Endothelial cell of umbilical vein (primary cell): ENCODE measurements at regions not wholly inside any gene's neighbourhood (a gene's known extent, or its start where the extent isn't known, plus 50 kb on each side); places are given as distances from the start of the nearest gene placed in this dataset.

Experiments used
- BruUV-seq: library from RNA; stranded (reverse); fragments of 400-500 nt; replicated peaks from 2 replicates; lab custom pipeline; 2021; lab: Mats Ljungman, UMichigan
- CTCF ChIA-PET: fragments of 300-600, 350-600 bp; sonication (Branson Sonifier 250); formaldehyde crosslinking; loops from one replicate; lab custom pipeline; 2021; ENCODE audit warnings: antibody characterized with exemption, inconsistent platforms; lab: Charles Lee
- POLR2A ChIA-PET: fragments of 300-600, 350-600 bp; sonication (Branson Sonifier 250); formaldehyde crosslinking; loops from one replicate; lab custom pipeline; 2021; ENCODE audit warnings: antibody characterized with exemption, inconsistent platforms; lab: Charles Lee
- DNase-seq: peaks from one replicate; pipeline ENCODE4 v3.0.0-alpha.2; 2011; ENCODE audit warnings: low read depth, low spot score
- FAIRE-seq: peaks from 2 replicates; lab custom pipeline; 2011; peaks lifted over from hg19 to GRCh38; lab: Jason Lieb, UNC
- H2AFZ ChIP-seq: 2 replicates; pipeline ENCODE4 v1.6.0; 2012; ENCODE audit warnings: low read depth, low read length, control low read depth, inconsistent platforms
- H3K27ac ChIP-seq: 2 replicates; pipeline ENCODE4 v1.5.1; 2011; ENCODE audit warnings: low read depth, mild to moderate bottlenecking, control low read depth, low read length, moderate library complexity; ENCODE audit not compliant: insufficient read depth
- H3K27me3 ChIP-seq, 2 experiments: 2 replicates each; pipeline versions ENCODE4 v1.6.0 to v1.6.1; 2011; ENCODE audit warnings: low read length in 2 of 2, mixed read lengths in 1 of 2; ENCODE audit not compliant: control insufficient read depth in 2 of 2, insufficient read depth in 2 of 2
- H3K36me3 ChIP-seq, 2 experiments: 2 replicates in 1 of 2; 3 replicates in 1 of 2; pipeline ENCODE4 v1.5.1; 2011; ENCODE audit warnings: low read length in 2 of 2, mild to moderate bottlenecking in 1 of 2, moderate library complexity in 1 of 2; ENCODE audit not compliant: control insufficient read depth in 2 of 2, insufficient read depth in 2 of 2; ENCODE audit errors: extremely low read depth in 1 of 2
- H3K4me1 ChIP-seq: 3 replicates; pipeline ENCODE4 v1.5.1; 2011; ENCODE audit warnings: mild to moderate bottlenecking, low read length; ENCODE audit not compliant: control insufficient read depth, insufficient read depth; ENCODE audit errors: extremely low read depth
- H3K4me2 ChIP-seq: 2 replicates; pipeline ENCODE4 v1.6.1; 2011; ENCODE audit warnings: low read length, control low read depth, mixed read lengths; ENCODE audit not compliant: insufficient read depth
- H3K4me3 ChIP-seq, 3 experiments: fragments of 200-600 bp in 1 of 3; sonication (generic), shearing (Covaris generic) in 1 of 3; replicated peaks in 1 of 3; 2 replicates each; pipeline ENCODE4 v1.5.1; 2011 to 2016; ENCODE audit warnings: control low read depth in 3 of 3, low read length in 3 of 3, mild to moderate bottlenecking in 2 of 3, inconsistent platforms in 1 of 3, low read depth in 1 of 3, moderate library complexity in 1 of 3; ENCODE audit not compliant: insufficient read depth in 1 of 3
- H3K79me2 ChIP-seq: 2 replicates; pipeline ENCODE4 v1.6.0; 2012; ENCODE audit warnings: low read length, inconsistent platforms; ENCODE audit not compliant: control insufficient read depth, insufficient read depth
- H3K9ac ChIP-seq: replicated peaks from 2 replicates; pipeline ENCODE3; 2011; ENCODE audit warnings: low read length, control low read depth; ENCODE audit not compliant: insufficient read depth; ENCODE audit errors: extremely low read depth
- H3K9me1 ChIP-seq: replicated peaks from 3 replicates; pipeline ENCODE4 v1.6.0; 2011; ENCODE audit warnings: mild to moderate bottlenecking, low read length; ENCODE audit not compliant: control insufficient read depth, insufficient read depth; ENCODE audit errors: extremely low read depth
- H3K9me3 ChIP-seq: replicated peaks from 2 replicates; pipeline ENCODE4 v1.5.1; 2012; ENCODE audit warnings: low read length, inconsistent platforms; ENCODE audit not compliant: control insufficient read depth, insufficient read depth
- H4K20me1 ChIP-seq: replicated peaks from 2 replicates; pipeline ENCODE3; 2011; ENCODE audit warnings: mild to moderate bottlenecking, low read length; ENCODE audit not compliant: control insufficient read depth, insufficient read depth; ENCODE audit errors: extremely low read depth
- CTCF ChIP-seq, 2 donors: IDR thresholded peaks; 1 replicate in 1 of 2; 2 replicates in 1 of 2; pipeline ENCODE4 v1.5.1; 2011; ENCODE audit warnings: low read length in 2 of 2, mild to moderate bottlenecking in 2 of 2, moderate library complexity in 2 of 2, control low read depth in 1 of 2, inconsistent platforms in 1 of 2, low read depth in 1 of 2; ENCODE audit not compliant: insufficient read depth in 1 of 2; ENCODE audit errors: extremely low read depth in 1 of 2
- EZH2 ChIP-seq: IDR thresholded peaks from 2 replicates; pipeline ENCODE4 v1.6.1; 2012; ENCODE audit warnings: borderline replicate concordance, low read depth, mild to moderate bottlenecking, moderate library complexity, low read length, inconsistent platforms; ENCODE audit not compliant: severe bottlenecking
- FOS ChIP-seq: IDR thresholded peaks from 2 replicates; pipeline ENCODE4 v1.6.1; 2011; ENCODE audit warnings: mild to moderate bottlenecking, low read length, moderate library complexity, borderline replicate concordance; ENCODE audit not compliant: insufficient read depth
- GATA2 ChIP-seq: IDR thresholded peaks from 2 replicates; pipeline ENCODE4 v1.7.0; 2011; ENCODE audit warnings: low read depth, mild to moderate bottlenecking, moderate library complexity, mixed read lengths, low read length; ENCODE audit not compliant: insufficient read length, insufficient read depth
- JUN ChIP-seq: IDR thresholded peaks from 2 replicates; pipeline ENCODE4 v1.6.1; 2011; ENCODE audit warnings: borderline replicate concordance, low read depth; ENCODE audit not compliant: insufficient read length, insufficient read depth
- MAX ChIP-seq: IDR thresholded peaks from 2 replicates; pipeline ENCODE4 v1.6.1; 2011; ENCODE audit not compliant: insufficient read depth, insufficient read length
- MYC ChIP-seq: IDR thresholded peaks from one replicate; pipeline ENCODE4 v1.6.1; 2011; ENCODE audit warnings: mild to moderate bottlenecking, low read depth, low read length
- POLR2A ChIP-seq: IDR thresholded peaks from 2 replicates; pipeline ENCODE4 v1.6.1; 2012; ENCODE audit warnings: low read depth, mild to moderate bottlenecking, control low read depth, low read length
- POLR2AphosphoS5 ChIP-seq: IDR thresholded peaks from 2 replicates; pipeline ENCODE4 v1.6.1; 2012; ENCODE audit warnings: low read depth, mild to moderate bottlenecking, control low read depth, low read length, moderate library complexity; ENCODE audit not compliant: insufficient read depth
- dilution Hi-C: fragments of 300-500 bp; cut with MboI; formaldehyde crosslinking; loops from one replicate; pipeline ENCODE4 v1.15.0; 2019; ENCODE audit warnings: low sequenced_read_pairs; ENCODE audit not compliant: extremely low pct_ligation_motif_present
- intact Hi-C: fragments of 100-400 bp; cut with micrococcal nuclease; formaldehyde crosslinking; loops from one replicate; pipeline ENCODE4 v1.10.0; 2022

- Histone ChIP-seq H3K36me3 (no peaks in the 10 kb centered on the region), H3K9ac (no peak overlapping the region), H3K79me2 (no peaks in the 10 kb centered on the region), H3K4me1 (no peaks in the 10 kb centered on the region), H3K4me3 (no peak overlapping the region), H4K20me1 (no peaks in the 10 kb centered on the region), H3K27ac (no peak overlapping the region), H3K27me3 (no peaks in the 10 kb centered on the region), H3K9me3 (peaks cover 4% of the 10 kb centered on the region), H2AFZ (no peak overlapping the region), H3K9me1 (no peaks in the 10 kb centered on the region), H3K4me2 (no peak overlapping the region)
- dilution Hi-C loops (no loop called here), intact Hi-C loops (no loop called here)
- TF ChIP-seq MAX (no peak), POLR2A (no peak), POLR2AphosphoS5 (no peak), MYC (no peak), EZH2 (no peak), GATA2 (no peak), JUN (no peak), CTCF (IDR thresholded peaks at IDR 0.05; ENCODE audit: extremely low read depth in 1 of 2, insufficient read depth in 1 of 2, low read depth in 1 of 2, low read length in 2 of 2) (no peak), FOS (no peak)
- FAIRE-seq (no peak), DNase-seq (no peak)
- ChIA-PET CTCF (no interaction called here), POLR2A (no interaction called here)
- BruUV-seq, result no TSS peak
Measured at GRCh38 chr20:54763366-54763765, 288.0 kb downstream of the DOK5 start.
